ENCODE measurements at regions not wholly inside any gene's neighbourhood (a gene's known extent, or its start where the extent isn't known, plus 50 kb on each side); places are given as distances from the start of the nearest gene placed in this dataset.

DNA sequence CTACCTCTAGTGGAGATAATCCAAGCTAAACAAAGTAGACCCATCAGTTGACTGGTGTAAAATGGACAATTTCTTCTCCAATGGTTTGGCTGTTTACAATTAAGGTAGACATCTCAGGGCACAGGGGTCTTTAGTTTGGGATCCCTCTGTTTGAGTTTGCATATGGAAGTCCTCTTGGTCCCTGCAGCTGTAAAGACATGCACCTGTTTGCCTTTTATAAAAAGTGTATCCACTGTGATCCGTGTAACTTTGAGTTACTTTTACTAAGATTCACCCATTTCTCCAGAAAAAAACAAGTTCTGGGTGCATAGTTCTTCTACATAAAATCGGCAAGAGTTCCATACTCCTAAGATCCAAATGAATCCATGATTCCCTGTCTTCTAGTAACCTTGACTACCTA lies 374.7 kb upstream of the ADAMTS16 start:
- Histone ChIP-seq H3K27ac (replicated peaks) (no peak overlapping the region), H3K4me3 (replicated peaks; ENCODE audit: insufficient read depth, low read length) (no peak overlapping the region), H3K27me3 (ENCODE audit: insufficient read depth, poor library complexity, severe bottlenecking) (no peaks in the 10 kb centered on the region)
- DNase-seq (ENCODE audit: low read depth in 1 of 2, low spot score in 1 of 2) = no peak
- TF ChIP-seq GABPA (IDR thresholded peaks at IDR 0.05; ENCODE audit: low read depth) (no peak), SPI1 (IDR thresholded peaks at IDR 0.05; ENCODE audit: borderline replicate concordance, low read depth) (no peak), POLR2AphosphoS5 (IDR thresholded peaks at IDR 0.05; ENCODE audit: low read depth) (no peak)
- TF ChIP-seq, protein P1, sequence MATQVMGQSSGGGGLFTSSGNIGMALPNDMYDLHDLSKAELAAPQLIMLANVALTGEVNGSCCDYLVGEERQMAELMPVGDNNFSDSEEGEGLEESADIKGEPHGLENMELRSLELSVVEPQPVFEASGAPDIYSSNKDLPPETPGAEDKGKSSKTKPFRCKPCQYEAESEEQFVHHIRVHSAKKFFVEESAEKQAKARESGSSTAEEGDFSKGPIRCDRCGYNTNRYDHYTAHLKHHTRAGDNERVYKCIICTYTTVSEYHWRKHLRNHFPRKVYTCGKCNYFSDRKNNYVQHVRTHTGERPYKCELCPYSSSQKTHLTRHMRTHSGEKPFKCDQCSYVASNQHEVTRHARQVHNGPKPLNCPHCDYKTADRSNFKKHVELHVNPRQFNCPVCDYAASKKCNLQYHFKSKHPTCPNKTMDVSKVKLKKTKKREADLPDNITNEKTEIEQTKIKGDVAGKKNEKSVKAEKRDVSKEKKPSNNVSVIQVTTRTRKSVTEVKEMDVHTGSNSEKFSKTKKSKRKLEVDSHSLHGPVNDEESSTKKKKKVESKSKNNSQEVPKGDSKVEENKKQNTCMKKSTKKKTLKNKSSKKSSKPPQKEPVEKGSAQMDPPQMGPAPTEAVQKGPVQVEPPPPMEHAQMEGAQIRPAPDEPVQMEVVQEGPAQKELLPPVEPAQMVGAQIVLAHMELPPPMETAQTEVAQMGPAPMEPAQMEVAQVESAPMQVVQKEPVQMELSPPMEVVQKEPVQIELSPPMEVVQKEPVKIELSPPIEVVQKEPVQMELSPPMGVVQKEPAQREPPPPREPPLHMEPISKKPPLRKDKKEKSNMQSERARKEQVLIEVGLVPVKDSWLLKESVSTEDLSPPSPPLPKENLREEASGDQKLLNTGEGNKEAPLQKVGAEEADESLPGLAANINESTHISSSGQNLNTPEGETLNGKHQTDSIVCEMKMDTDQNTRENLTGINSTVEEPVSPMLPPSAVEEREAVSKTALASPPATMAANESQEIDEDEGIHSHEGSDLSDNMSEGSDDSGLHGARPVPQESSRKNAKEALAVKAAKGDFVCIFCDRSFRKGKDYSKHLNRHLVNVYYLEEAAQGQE (IDR thresholded peaks at IDR 0.05; ENCODE audit: insufficient replicate concordance, low read depth) = no peak
- TF ChIP-seq, protein P2, sequence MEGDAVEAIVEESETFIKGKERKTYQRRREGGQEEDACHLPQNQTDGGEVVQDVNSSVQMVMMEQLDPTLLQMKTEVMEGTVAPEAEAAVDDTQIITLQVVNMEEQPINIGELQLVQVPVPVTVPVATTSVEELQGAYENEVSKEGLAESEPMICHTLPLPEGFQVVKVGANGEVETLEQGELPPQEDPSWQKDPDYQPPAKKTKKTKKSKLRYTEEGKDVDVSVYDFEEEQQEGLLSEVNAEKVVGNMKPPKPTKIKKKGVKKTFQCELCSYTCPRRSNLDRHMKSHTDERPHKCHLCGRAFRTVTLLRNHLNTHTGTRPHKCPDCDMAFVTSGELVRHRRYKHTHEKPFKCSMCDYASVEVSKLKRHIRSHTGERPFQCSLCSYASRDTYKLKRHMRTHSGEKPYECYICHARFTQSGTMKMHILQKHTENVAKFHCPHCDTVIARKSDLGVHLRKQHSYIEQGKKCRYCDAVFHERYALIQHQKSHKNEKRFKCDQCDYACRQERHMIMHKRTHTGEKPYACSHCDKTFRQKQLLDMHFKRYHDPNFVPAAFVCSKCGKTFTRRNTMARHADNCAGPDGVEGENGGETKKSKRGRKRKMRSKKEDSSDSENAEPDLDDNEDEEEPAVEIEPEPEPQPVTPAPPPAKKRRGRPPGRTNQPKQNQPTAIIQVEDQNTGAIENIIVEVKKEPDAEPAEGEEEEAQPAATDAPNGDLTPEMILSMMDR (IDR thresholded peaks at IDR 0.05; ENCODE audit: insufficient read depth, low read length) = no peak

DNA sequence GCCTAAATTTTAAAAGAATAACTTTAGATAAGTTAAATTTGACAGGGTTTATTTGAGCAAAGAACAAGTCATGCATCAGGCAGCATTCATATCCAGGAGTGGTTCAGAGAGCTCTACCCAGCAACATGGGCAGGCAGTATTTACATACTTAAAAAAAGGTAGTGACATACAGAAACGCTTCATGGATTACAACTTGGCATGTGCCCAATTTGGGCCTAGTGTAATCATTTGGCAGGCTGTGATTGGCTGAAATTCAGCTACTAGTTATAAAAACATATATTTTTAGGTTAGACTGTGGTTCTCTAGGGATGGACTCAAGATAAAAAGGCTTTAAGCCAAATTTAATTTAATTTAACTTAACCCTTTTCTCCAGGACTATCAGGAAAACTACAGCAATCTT lies 374.0 kb upstream of the ADAMTS16 start:
- no peak overlapping the region for H3K27ac ChIP-seq (replicated peaks)
- no peak for DNase-seq (ENCODE audit: low read depth in 1 of 2, low spot score in 1 of 2)
- no peaks in the 10 kb centered on the region for H3K27me3 ChIP-seq (ENCODE audit: insufficient read depth, poor library complexity, severe bottlenecking)
- no peak overlapping the region for H3K4me3 ChIP-seq (replicated peaks; ENCODE audit: insufficient read depth, low read length)
- TF ChIP-seq SPI1 (IDR thresholded peaks at IDR 0.05; ENCODE audit: borderline replicate concordance, low read depth) (no peak), GABPA (IDR thresholded peaks at IDR 0.05; ENCODE audit: low read depth) (no peak), POLR2AphosphoS5 (IDR thresholded peaks at IDR 0.05; ENCODE audit: low read depth) (no peak)
- TF ChIP-seq, protein P1 (IDR thresholded peaks at IDR 0.05; ENCODE audit: insufficient replicate concordance, low read depth) = no peak
- TF ChIP-seq, protein P2 (IDR thresholded peaks at IDR 0.05; ENCODE audit: insufficient read depth, low read length) = no peak

DNA sequence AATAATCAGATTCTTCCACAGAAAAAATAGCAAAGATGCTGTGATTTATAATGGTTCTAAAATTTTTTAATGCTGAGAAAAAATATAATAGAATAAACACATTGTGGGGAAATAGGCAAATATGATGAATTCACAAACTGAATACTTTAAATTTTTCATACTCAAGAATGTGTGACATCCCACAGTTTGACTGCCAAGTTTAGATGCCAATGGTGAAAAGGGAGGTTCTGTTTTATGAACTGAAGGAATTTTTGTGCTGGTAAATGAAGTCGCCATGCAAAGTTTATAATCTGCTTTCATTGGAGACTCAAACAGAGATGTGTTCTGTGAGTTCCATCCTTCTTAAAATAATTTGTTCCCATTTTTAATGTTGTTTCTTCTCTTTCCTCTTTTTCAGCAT lies 367.5 kb upstream of the ADAMTS16 start:
- no peak for DNase-seq (ENCODE audit: low read depth in 1 of 2, low spot score in 1 of 2)
- TF ChIP-seq, protein P1 (IDR thresholded peaks at IDR 0.05; ENCODE audit: insufficient replicate concordance, low read depth) = no peak
- TF ChIP-seq GABPA (IDR thresholded peaks at IDR 0.05; ENCODE audit: low read depth) (no peak), SPI1 (IDR thresholded peaks at IDR 0.05; ENCODE audit: borderline replicate concordance, low read depth) (no peak), POLR2AphosphoS5 (IDR thresholded peaks at IDR 0.05; ENCODE audit: low read depth) (no peak)
- TF ChIP-seq, protein P2 (IDR thresholded peaks at IDR 0.05; ENCODE audit: insufficient read depth, low read length) = no peak
- Histone ChIP-seq H3K27ac (replicated peaks) (no peak overlapping the region), H3K27me3 (ENCODE audit: insufficient read depth, poor library complexity, severe bottlenecking) (no peaks in the 10 kb centered on the region), H3K4me3 (replicated peaks; ENCODE audit: insufficient read depth, low read length) (no peak overlapping the region)
